GM12878 (cell line): ENCODE measurements at regions not wholly inside any gene's neighbourhood (a gene's known extent, or its start where the extent isn't known, plus 50 kb on each side); places are given as distances from the start of the nearest gene placed in this dataset.

Source experiments
- ATAC-seq: fragments of 200-7000 bp; cut with Tn5 transposase; 3 replicates; pipeline ENCODE4 v1.9.1; 2020; ENCODE audit warnings: mild to moderate bottlenecking, moderate library complexity
- BruUV-seq: library from RNA; stranded (reverse); fragments of 400-500 nt; replicated peaks from 2 replicates; lab custom pipeline; 2021; lab: Mats Ljungman, UMichigan
- CTCF ChIA-PET: fragments of 300-600 bp; sonication (Branson Sonifier 250); formaldehyde crosslinking; extraction: SDS; loops from one replicate; lab custom pipeline; 2021; ENCODE audit warnings: inconsistent platforms; lab: Yijun Ruan, JAX
- POLR2A ChIA-PET: fragments of 350-600 bp; formaldehyde crosslinking; extraction: SDS; loops from one replicate; lab custom pipeline; 2021; ENCODE audit warnings: inconsistent platforms; lab: Charles Lee
- RAD21 ChIA-PET: fragments of 300-600 bp; sonication (Branson Sonifier 250); formaldehyde crosslinking; loops from one replicate; lab custom pipeline; 2023; ENCODE audit warnings: antibody characterized with exemption; ENCODE audit not compliant: unreplicated experiment; lab: Charles Lee
- SMC1A ChIA-PET: fragments of 300-600 bp; sonication (Branson Sonifier 250); formaldehyde crosslinking; loops from one replicate; lab custom pipeline; 2023; ENCODE audit not compliant: unreplicated experiment, uncharacterized antibody; lab: Charles Lee
- DNase-seq: peaks from one replicate; pipeline ENCODE4 v3.0.0-alpha.2; 2011; ENCODE audit warnings: low read depth, low spot score
- FAIRE-seq: peaks from 3 replicates; lab custom pipeline; 2011; peaks lifted over from hg19 to GRCh38; lab: Jason Lieb, UNC
- H2AFZ ChIP-seq: 2 replicates; pipeline ENCODE4 v1.6.0; 2011; ENCODE audit warnings: low read depth, low read length, control low read depth; ENCODE audit not compliant: control insufficient read depth
- H3K27ac ChIP-seq: 2 replicates; pipeline ENCODE4 v1.5.1; 2011; ENCODE audit warnings: control low read depth; ENCODE audit not compliant: control insufficient read depth, insufficient read depth
- H3K27me3 ChIP-seq, 2 experiments: replicated peaks in 1 of 2; 2 replicates each; pipeline versions ENCODE4 v1.6.0 to v1.6.1; 2011; ENCODE audit warnings: low read length in 1 of 2; ENCODE audit not compliant: control insufficient read depth in 2 of 2, insufficient read depth in 2 of 2
- H3K36me3 ChIP-seq, 2 experiments: 2 replicates each; pipeline ENCODE4 v1.5.1; 2011; ENCODE audit warnings: low read length in 1 of 2; ENCODE audit not compliant: control insufficient read depth in 2 of 2, insufficient read depth in 2 of 2
- H3K4me1 ChIP-seq: 2 replicates; pipeline ENCODE4 v1.6.1; 2011; ENCODE audit warnings: mild to moderate bottlenecking, low read length, moderate library complexity, mixed read lengths; ENCODE audit not compliant: control insufficient read depth, insufficient read depth
- H3K4me2 ChIP-seq: 2 replicates; pipeline ENCODE4 v1.6.0; 2011; ENCODE audit warnings: control low read depth; ENCODE audit not compliant: control insufficient read depth, insufficient read depth
- H3K4me3 ChIP-seq: fragments of 200-600 bp; sonication (generic); 2 replicates; pipeline ENCODE4 v1.5.1; 2016
- H3K79me2 ChIP-seq: 2 replicates; pipeline ENCODE4 v1.6.0; 2011; ENCODE audit warnings: low read length; ENCODE audit not compliant: control insufficient read depth, insufficient read depth
- H3K9ac ChIP-seq: 2 replicates; pipeline ENCODE4 v1.8.0; 2011; ENCODE audit warnings: low read length, control low read depth, mixed read lengths; ENCODE audit not compliant: control insufficient read depth, insufficient read depth
- H3K9me3 ChIP-seq: replicated peaks from 3 replicates; pipeline ENCODE4 v1.5.1; 2011; ENCODE audit warnings: mild to moderate bottlenecking, low read length; ENCODE audit not compliant: control insufficient read depth, insufficient read depth
- H4K20me1 ChIP-seq: 2 replicates; pipeline ENCODE4 v1.6.0; 2011; ENCODE audit not compliant: control insufficient read depth, insufficient read depth
- ASH2L ChIP-seq: fragments of 300-600, 200-600 bp; sonication (generic); IDR thresholded peaks from 2 replicates; pipeline ENCODE4 v1.6.1; 2017; ENCODE audit warnings: low read depth, mild to moderate bottlenecking, borderline replicate concordance
- ATF7 ChIP-seq: fragments of 450-650 bp; IDR thresholded peaks from 2 replicates; pipeline ENCODE4 v1.6.1; 2016; ENCODE audit warnings: low read depth, mild to moderate bottlenecking
- DPF2 ChIP-seq: fragments of 450-650 bp; IDR thresholded peaks from 2 replicates; pipeline ENCODE4 v1.6.1; 2017; ENCODE audit warnings: mild to moderate bottlenecking
- FOXM1 ChIP-seq: IDR thresholded peaks from 2 replicates; pipeline ENCODE4 v1.6.1; 2012; ENCODE audit warnings: low read depth, mild to moderate bottlenecking, inconsistent platforms, low read length, moderate library complexity
- JUNB ChIP-seq: IDR thresholded peaks from 2 replicates; pipeline ENCODE4 v1.6.1; 2016; ENCODE audit warnings: antibody characterized with exemption, mild to moderate bottlenecking
- JUND ChIP-seq: IDR thresholded peaks from 2 replicates; pipeline ENCODE4 v1.6.1; 2012; ENCODE audit warnings: low read depth, mild to moderate bottlenecking, low read length, improper control_type of control experiment, moderate library complexity
- NR2F1 ChIP-seq: fragments of 450-650 bp; conservative IDR thresholded peaks from 2 replicates; pipeline ENCODE4 v1.6.1; 2017; ENCODE audit warnings: mild to moderate bottlenecking
- PAX8 ChIP-seq: fragments of 450-650 bp; IDR thresholded peaks from 2 replicates; pipeline ENCODE4 v1.6.1; 2017; ENCODE audit warnings: mild to moderate bottlenecking, moderate library complexity
- POLR2AphosphoS2 ChIP-seq: IDR thresholded peaks from 2 replicates; pipeline ENCODE4 v1.6.1; 2011; ENCODE audit warnings: low read depth, mild to moderate bottlenecking, low read length, improper control_type of control experiment, moderate library complexity
- PRDM15 ChIP-seq: fragments of 450-650 bp; formaldehyde crosslinking; IDR thresholded peaks from 2 replicates; pipeline ENCODE4 v1.4.0; 2020; ENCODE audit warnings: mild to moderate bottlenecking, moderate library complexity
- RB1 ChIP-seq: fragments of 450-650 bp; formaldehyde crosslinking; IDR thresholded peaks from 2 replicates; pipeline ENCODE4 v1.6.1; 2017; ENCODE audit warnings: mild to moderate bottlenecking, borderline replicate concordance
- RBBP5 ChIP-seq: fragments of 200-600 bp; sonication (generic); conservative IDR thresholded peaks from 2 replicates; pipeline ENCODE4 v1.6.1; 2016
- SMARCA5 ChIP-seq: fragments of 450-650 bp; IDR thresholded peaks from 2 replicates; pipeline ENCODE4 v1.6.1; 2017; ENCODE audit warnings: mild to moderate bottlenecking
- SRF ChIP-seq, 2 experiments: IDR thresholded peaks; 2 replicates each; pipeline ENCODE4 v1.6.1; 2011; ENCODE audit warnings: low read depth in 2 of 2, low read length in 2 of 2, mild to moderate bottlenecking in 1 of 2, moderate library complexity in 1 of 2
- ZBTB33 ChIP-seq: fragments of 450-650 bp; IDR thresholded peaks from 2 replicates; pipeline ENCODE4 v1.6.1; 2017; ENCODE audit warnings: mild to moderate bottlenecking
- ZNF592 ChIP-seq: fragments of 450-650 bp; IDR thresholded peaks from 2 replicates; pipeline ENCODE4 v1.6.1; 2017; ENCODE audit warnings: mild to moderate bottlenecking, moderate library complexity
- WGBS: methylation state at CpG from one replicate; pipeline ENCODE4 v1.1.6; 2016; ENCODE audit warnings: low lambda C conversion rate; ENCODE audit not compliant: insufficient replicate concordance, insufficient coverage; ENCODE audit errors: missing lambda C conversion rate; 5-methylcytosine and 5-hydroxymethylcytosine counted together
- in situ Hi-C: fragments of 300-500 bp; cut with MboI; formaldehyde crosslinking; loops from 9 replicates; pipeline ENCODE4 v1.14.3; 2018; ENCODE audit warnings: mixed read lengths
- intact Hi-C: fragments of 100-400 bp; cut with micrococcal nuclease; formaldehyde crosslinking; loops from one replicate; pipeline ENCODE4 v1.14.2; 2022; ENCODE audit not compliant: unreplicated experiment

GRCh38 chr2:65536596-65536995 lies 104.2 kb upstream of the SPRED2 start (continued):
- no peak for TF ChIP-seq ZBTB33
- TF ChIP-seq FOXM1: peak; percentile 83
- TF ChIP-seq PRDM15: no peak

GRCh38 chr2:65532937-65533336 lies 100.5 kb upstream of the SPRED2 start:
- RAD21 ChIA-PET: no interaction called here
- no peaks in the 10 kb centered on the region for H3K9me3 ChIP-seq
- no peak for FAIRE-seq
- no peak overlapping the region for H3K4me3 ChIP-seq
- WGBS: 13% methylated on average over 4 of the region's 4 CpGs
- ATAC-seq: no peak
- in situ Hi-C loops: no loop called here
- H4K20me1 ChIP-seq: no peaks in the 10 kb centered on the region
- H3K27ac ChIP-seq: no peak overlapping the region
- H2AFZ ChIP-seq: no peak overlapping the region
- CTCF ChIA-PET: no interaction called here
- BruUV-seq: no TSS peak
- POLR2A ChIA-PET: no interaction called here
- no peak overlapping the region for H3K9ac ChIP-seq
- H3K36me3 ChIP-seq: no peaks in the 10 kb centered on the region
- peaks cover 10% of the 10 kb centered on the region; the same call in 1 of the 2 replicates for H3K4me1 ChIP-seq
- intact Hi-C loops: no loop called here
- SMC1A ChIA-PET: no interaction called here
- H3K79me2 ChIP-seq: no peaks in the 10 kb centered on the region
- peaks cover 0 to 1% of the 10 kb centered on the region in 2 experiments; a peak in 2 of 4 replicates for H3K27me3 ChIP-seq
- DNase-seq: no peak
- H3K4me2 ChIP-seq: no peak overlapping the region
- TF ChIP-seq DPF2 (no peak), SMARCA5 (no peak), RB1 (no peak), PAX8 (no peak), ZNF592 (no peak), POLR2AphosphoS2 (no peak), ATF7 (no peak), JUND (no peak), SRF (IDR thresholded peaks at IDR 0.05; ENCODE audit: low read depth in 2 of 2, low read length in 2 of 2) (no peak), ASH2L (no peak), NR2F1 (no peak), RBBP5 (no peak), JUNB (no peak)
